OCI-LY3 (cell line): ENCODE measurements at regions not wholly inside any gene's neighbourhood (a gene's known extent, or its start where the extent isn't known, plus 50 kb on each side); places are given as distances from the start of the nearest gene placed in this dataset.
A peak's percentile ranks its signal among the peaks of the same experiment; 100 is the strongest.

ENCODE experiments used
- H2AFZ ChIP-seq: fragments of 200-600, 300-600 bp; shearing (Covaris generic); 2 replicates; pipeline ENCODE4 v1.6.0; 2014; ENCODE audit warnings: antibody characterized with exemption, low read depth, low read length
- H3K27ac ChIP-seq: fragments of 200-600, 300-600 bp; sonication (generic); 2 replicates; pipeline ENCODE4 v1.5.1; 2014; ENCODE audit warnings: mild to moderate bottlenecking, low read length, moderate library complexity, mixed read lengths
- H3K27me3 ChIP-seq: fragments of 200-600, 300-600 bp; sonication (generic); 2 replicates; pipeline ENCODE4 v1.6.1; 2014; ENCODE audit warnings: low read depth, low read length, mixed read lengths
- H3K36me3 ChIP-seq: fragments of 200-600, 300-600 bp; sonication (generic); replicated peaks from 2 replicates; pipeline ENCODE3; 2014; ENCODE audit warnings: low read depth, low read length, mixed read lengths
- H3K4me1 ChIP-seq: fragments of 300-600, 200-600 bp; sonication (generic); 2 replicates; pipeline ENCODE4 v1.6.1; 2014; ENCODE audit warnings: low read length, mixed read lengths
- H3K4me2 ChIP-seq: fragments of 200-600, 300-600 bp; sonication (generic); 2 replicates; pipeline ENCODE4 v1.6.1; 2014; ENCODE audit warnings: low read length, mixed read lengths
- H3K4me3 ChIP-seq: fragments of 300-600, 200-600 bp; sonication (generic); 2 replicates; pipeline ENCODE4 v1.5.1; 2014; ENCODE audit warnings: antibody characterized with exemption, mild to moderate bottlenecking, low read length, moderate library complexity
- H3K79me2 ChIP-seq: fragments of 300-600, 200-600 bp; shearing (Covaris generic); 2 replicates; pipeline ENCODE4 v1.6.1; 2014; ENCODE audit warnings: mild to moderate bottlenecking, low read length, mixed read lengths
- H3K9ac ChIP-seq: fragments of 300-600, 200-600 bp; shearing (Covaris generic); 2 replicates; pipeline ENCODE4 v1.6.0; 2014; ENCODE audit warnings: mild to moderate bottlenecking, low read length, moderate library complexity
- H3K9me3 ChIP-seq: fragments of 200-600, 300-600 bp; shearing (Covaris generic); 2 replicates; pipeline ENCODE4 v1.6.1; 2014; ENCODE audit warnings: low read length, mixed read lengths; ENCODE audit not compliant: insufficient read depth
- H4K20me1 ChIP-seq: fragments of 200-600, 300-600 bp; sonication (generic); 2 replicates; pipeline ENCODE4 v1.6.1; 2016; ENCODE audit warnings: low read length, mixed read lengths; ENCODE audit not compliant: insufficient read depth
- EZH2phosphoT487 ChIP-seq: fragments of 200-600 bp; shearing (Covaris generic); IDR thresholded peaks from 2 replicates; pipeline ENCODE4 v1.6.1; 2018; ENCODE audit warnings: antibody characterized with exemption, mixed run types, low read depth
- TF ChIP-seq, protein P1 (sequence below): fragments of 200-600, 300-600 bp; sonication (generic); IDR thresholded peaks from 2 replicates; pipeline ENCODE4 v1.5.1; 2014; ENCODE audit warnings: antibody characterized with exemption, low read length, low read depth

DNA sequence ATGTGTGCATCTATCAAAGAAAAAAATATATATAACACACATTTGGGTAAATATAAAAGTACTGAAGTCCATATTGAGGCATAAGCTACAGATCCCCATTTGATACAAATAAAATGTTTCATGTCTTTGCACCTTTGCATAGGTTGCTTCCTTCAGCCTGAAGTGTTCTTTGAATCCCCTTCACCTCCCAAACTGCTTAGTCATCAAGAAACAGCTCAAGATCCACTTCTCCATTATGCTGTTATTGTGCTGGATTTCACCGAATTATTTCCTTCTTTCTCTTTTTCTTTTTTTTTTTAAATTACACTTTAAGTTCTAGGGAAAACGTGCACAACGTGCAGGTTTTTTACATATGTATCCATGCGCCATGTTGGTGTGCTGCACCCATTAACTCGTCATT is 419.1 kb downstream of the ENC1 start:
- H3K27me3 ChIP-seq = no peaks in the 10 kb centered on the region
- H2AFZ ChIP-seq = no peak overlapping the region
- no peaks in the 10 kb centered on the region for H4K20me1 ChIP-seq
- no peak overlapping the region for H3K4me2 ChIP-seq
- no peaks in the 10 kb centered on the region for H3K36me3 ChIP-seq
- no peaks in the 10 kb centered on the region for H3K4me1 ChIP-seq
- H3K27ac ChIP-seq = no peak overlapping the region
- H3K79me2 ChIP-seq = no peaks in the 10 kb centered on the region
- no peak overlapping the region for H3K9ac ChIP-seq
- no peak for TF ChIP-seq EZH2phosphoT487
- TF ChIP-seq, protein P1, sequence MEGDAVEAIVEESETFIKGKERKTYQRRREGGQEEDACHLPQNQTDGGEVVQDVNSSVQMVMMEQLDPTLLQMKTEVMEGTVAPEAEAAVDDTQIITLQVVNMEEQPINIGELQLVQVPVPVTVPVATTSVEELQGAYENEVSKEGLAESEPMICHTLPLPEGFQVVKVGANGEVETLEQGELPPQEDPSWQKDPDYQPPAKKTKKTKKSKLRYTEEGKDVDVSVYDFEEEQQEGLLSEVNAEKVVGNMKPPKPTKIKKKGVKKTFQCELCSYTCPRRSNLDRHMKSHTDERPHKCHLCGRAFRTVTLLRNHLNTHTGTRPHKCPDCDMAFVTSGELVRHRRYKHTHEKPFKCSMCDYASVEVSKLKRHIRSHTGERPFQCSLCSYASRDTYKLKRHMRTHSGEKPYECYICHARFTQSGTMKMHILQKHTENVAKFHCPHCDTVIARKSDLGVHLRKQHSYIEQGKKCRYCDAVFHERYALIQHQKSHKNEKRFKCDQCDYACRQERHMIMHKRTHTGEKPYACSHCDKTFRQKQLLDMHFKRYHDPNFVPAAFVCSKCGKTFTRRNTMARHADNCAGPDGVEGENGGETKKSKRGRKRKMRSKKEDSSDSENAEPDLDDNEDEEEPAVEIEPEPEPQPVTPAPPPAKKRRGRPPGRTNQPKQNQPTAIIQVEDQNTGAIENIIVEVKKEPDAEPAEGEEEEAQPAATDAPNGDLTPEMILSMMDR = no peak
- no peaks in the 10 kb centered on the region for H3K9me3 ChIP-seq
- no peak overlapping the region for H3K4me3 ChIP-seq

DNA sequence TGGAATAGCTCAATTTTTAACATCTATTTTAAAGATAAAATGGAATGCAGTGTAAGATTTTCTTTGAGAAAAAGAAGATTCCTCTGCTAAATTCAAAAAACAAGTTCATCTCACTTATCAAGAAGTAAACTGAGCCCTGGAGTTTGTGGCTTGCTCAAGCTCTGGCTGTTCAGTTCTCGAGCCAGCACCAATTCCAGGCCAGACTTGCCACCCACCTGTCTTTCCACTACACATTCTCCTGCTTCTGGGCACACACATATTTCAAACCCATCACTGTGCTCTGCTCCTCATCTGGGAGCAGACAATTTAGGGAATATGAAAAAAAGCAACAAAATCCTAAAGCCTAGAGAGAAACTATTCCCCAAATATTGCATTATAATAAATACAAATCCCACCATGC is 424.5 kb downstream of the ENC1 start:
- Histone ChIP-seq H3K9ac (no peak overlapping the region), H3K27ac (no peak overlapping the region), H3K27me3 (no peaks in the 10 kb centered on the region), H2AFZ (no peak overlapping the region), H3K36me3 (no peaks in the 10 kb centered on the region), H3K9me3 (no peaks in the 10 kb centered on the region), H3K4me3 (no peak overlapping the region), H4K20me1 (no peaks in the 10 kb centered on the region), H3K4me2 (no peak overlapping the region), H3K79me2 (no peaks in the 10 kb centered on the region), H3K4me1 (no peaks in the 10 kb centered on the region)
- no peak for TF ChIP-seq EZH2phosphoT487
- TF ChIP-seq, protein P1 = no peak

DNA sequence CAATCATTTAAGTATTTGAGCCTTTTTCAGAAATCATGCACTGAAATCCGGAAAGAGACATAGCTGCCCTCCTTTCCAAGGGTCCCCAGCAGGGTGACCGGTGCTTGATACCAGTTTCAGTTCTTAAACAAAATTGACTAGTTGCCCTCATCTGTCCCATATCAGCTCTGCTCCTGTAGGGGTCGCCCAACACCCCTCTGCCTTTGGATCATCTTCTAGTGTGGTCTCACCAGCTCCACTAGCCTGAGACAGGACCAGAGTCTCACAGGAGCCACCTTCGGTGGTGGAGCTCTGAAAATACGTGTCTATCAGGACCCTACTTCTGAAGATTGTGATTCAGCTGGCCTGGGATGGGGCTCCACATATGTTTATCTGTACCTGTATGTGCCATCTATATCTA is 428.2 kb downstream of the ENC1 start:
- no peak overlapping the region for H2AFZ ChIP-seq
- no peak overlapping the region for H3K27ac ChIP-seq
- no peaks in the 10 kb centered on the region for H4K20me1 ChIP-seq
- H3K9ac ChIP-seq = no peak overlapping the region
- no peak overlapping the region for H3K4me2 ChIP-seq
- peaks cover 4% of the 10 kb centered on the region; the same call in 1 of the 2 replicates for H3K4me1 ChIP-seq
- no peaks in the 10 kb centered on the region for H3K9me3 ChIP-seq
- no peaks in the 10 kb centered on the region for H3K36me3 ChIP-seq
- H3K79me2 ChIP-seq = no peaks in the 10 kb centered on the region
- TF ChIP-seq EZH2phosphoT487 = no peak
- TF ChIP-seq, protein P1 = peak; percentile 62
- no peaks in the 10 kb centered on the region for H3K27me3 ChIP-seq
- H3K4me3 ChIP-seq = no peak overlapping the region

DNA sequence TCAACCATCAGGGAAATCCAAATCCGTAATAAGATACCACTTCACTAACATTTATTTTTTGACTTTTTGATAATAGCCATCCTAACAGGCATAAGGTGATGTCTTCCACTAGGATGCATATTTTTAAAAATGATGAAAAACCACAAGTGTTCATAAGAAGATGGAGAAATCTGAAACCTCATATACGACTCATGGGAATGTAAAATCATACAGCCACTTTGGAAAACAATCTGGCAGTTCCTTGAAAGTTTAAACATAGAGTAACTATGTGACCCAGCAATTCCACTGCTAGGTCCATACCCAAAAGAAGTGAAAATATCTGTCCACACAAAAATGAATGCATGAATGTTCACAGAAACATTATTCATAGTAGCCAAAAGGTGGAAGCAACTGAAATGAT is 431.0 kb downstream of the ENC1 start:
- no peaks in the 10 kb centered on the region for H3K27me3 ChIP-seq
- H3K79me2 ChIP-seq = no peaks in the 10 kb centered on the region
- TF ChIP-seq, protein P1 = no peak
- no peak for TF ChIP-seq EZH2phosphoT487
- H3K4me3 ChIP-seq = no peak overlapping the region
- H3K27ac ChIP-seq = no peak overlapping the region
- no peak overlapping the region for H3K4me2 ChIP-seq
- no peak overlapping the region for H2AFZ ChIP-seq
- no peaks in the 10 kb centered on the region for H3K9me3 ChIP-seq
- H3K36me3 ChIP-seq = no peaks in the 10 kb centered on the region
- H3K4me1 ChIP-seq = peaks cover 13% of the 10 kb centered on the region
- H4K20me1 ChIP-seq = no peaks in the 10 kb centered on the region
- no peak overlapping the region for H3K9ac ChIP-seq
